Left kidney (tissue), 1 donor: ENCODE measurements at regions not wholly inside any gene's neighbourhood (a gene's known extent, or its start where the extent isn't known, plus 50 kb on each side); places are given as distances from the start of the nearest gene placed in this dataset.

ENCODE experiments used
- DNase-seq: peaks from one replicate; pipeline ENCODE4 v3.0.0-alpha.2; 2013

- no peak for DNase-seq
Measured at GRCh38 chr12:34291426-34291901, 269.2 kb downstream of the ALG10 start.

DNA sequence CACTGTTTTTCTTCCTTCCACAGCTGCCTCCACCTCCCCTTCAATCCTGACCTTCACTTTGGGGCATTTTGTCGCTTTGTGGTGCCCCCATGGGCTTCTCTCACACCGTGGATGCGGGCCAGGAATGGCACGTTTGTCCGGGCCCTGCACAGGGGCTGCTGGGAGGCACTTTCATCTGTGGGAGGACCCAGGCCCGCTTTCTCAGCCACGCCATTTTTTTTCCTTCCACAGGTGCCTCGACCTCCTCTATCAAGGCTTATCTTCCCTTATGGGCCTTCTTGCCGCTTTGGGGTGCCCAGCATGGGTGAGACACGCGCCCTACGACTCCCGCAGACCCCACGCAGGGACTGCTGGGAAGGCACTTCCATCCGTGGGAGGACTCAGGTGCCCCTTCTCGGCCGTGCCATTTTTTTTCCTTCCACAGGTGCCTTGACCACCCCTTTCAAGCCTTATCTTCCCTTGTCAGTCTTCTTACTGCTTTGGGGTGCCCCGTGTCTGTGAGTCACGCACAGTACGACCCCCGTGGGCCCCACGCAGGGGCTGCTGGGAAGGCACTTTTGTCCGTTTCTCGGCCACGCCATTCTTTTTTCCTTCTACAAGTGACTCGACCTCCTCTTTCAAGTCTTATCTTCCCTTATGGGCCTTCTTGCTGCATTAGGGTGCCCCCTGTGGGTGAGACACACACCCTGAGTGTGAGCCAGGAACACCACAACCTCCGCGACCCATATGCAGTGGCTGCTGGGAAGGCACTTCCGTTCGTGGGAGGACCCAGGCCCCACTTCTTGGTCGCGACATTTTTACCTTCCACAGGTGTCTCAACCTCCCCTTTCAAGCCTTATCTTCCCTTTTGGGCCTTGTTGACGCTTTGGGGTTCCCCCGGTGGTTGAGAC, 270.7 kb downstream of the ALG10 start:
- DNase-seq: no peak

DNA sequence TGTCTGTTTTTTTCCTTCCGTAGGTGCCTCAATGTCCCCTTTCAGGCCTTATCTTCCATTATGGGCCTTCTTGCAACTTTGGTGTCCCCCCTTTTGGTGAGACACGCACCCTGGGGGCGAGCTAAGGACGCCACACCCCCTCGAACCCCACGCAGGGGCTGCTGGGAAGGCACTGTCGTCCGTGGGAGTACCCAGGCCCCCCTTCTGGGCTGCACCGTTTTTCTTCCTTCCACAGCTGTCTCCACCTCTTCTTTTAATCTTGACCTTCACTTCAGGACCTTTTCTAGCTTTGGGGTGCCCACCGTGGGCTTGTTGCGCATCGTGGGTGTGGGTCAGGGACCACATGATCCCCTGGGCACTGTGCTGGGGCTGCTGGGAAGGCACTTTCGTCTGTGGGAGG, 271.8 kb downstream of the ALG10 start:
- DNase-seq: no peak

DNA sequence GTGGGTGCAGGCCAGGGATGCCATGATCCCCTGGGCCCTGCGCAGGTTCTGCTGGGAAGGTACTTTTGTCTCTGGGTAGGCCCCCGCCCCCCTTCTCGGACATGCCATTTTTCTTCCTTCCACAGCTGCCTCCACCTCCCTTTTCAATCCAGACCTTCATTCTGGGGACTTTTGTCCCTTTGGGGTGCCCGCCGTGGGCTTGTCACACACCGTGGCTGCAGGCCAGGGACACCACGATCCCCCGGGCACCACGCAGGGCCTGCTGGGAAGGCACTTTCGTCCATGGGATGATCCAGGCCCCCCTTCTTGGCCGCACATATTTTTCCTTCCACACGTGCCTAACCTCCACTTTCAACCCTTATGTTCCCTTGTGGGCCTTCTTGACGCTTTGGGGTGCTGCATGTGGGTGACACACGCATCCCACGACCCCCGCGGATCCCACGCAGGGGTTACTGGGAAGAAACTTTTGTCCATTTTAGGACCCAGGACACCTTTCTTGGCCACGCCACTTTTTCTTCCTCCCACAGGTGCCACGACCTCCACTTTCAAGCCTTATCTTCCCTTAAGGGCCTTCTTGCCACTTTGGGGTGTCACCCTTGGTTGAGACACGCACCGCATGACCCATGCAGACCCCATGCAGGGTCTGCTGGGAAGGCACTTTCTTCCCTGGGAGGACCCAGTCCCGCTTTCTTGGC, 272.5 kb downstream of the ALG10 start:
- DNase-seq: no peak

DNA sequence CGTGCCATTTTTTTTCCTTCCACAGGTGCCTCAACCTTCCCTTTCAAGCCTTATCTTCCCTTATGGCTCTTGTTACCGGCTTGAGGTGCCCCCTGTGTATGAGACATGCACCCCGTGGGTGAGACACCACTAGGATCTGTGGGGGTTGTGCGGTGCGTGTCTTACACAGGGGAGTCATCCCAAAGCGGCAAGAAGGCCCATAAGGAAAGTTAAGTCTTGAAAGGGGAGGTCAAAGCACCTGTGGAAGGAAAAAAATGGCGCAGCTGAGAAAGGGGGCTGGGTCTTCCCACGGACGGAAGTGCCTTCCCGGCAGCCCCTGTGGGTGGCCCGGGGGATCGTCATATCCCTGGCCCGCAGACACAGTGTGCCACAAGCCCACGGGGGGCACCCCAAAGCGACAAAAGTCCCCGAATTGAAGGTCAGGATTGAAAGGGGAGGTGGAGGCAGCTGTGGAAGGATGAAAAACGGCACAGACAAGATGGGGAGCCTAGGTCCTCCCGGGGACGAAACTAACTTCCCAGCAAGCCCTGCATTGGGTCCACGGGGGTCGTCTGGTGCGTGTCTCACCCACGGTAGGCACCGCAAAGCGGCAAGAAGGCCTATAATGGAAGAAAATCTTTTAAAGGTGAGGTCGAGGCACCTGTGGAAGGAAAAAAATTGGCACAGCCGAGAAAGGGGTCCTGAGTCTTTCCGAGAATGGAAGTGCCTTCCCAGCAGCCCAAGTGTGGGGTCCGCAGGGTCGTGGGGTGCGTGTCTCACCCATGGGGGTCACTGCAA, 273.3 kb downstream of the ALG10 start:
- DNase-seq: no peak

DNA sequence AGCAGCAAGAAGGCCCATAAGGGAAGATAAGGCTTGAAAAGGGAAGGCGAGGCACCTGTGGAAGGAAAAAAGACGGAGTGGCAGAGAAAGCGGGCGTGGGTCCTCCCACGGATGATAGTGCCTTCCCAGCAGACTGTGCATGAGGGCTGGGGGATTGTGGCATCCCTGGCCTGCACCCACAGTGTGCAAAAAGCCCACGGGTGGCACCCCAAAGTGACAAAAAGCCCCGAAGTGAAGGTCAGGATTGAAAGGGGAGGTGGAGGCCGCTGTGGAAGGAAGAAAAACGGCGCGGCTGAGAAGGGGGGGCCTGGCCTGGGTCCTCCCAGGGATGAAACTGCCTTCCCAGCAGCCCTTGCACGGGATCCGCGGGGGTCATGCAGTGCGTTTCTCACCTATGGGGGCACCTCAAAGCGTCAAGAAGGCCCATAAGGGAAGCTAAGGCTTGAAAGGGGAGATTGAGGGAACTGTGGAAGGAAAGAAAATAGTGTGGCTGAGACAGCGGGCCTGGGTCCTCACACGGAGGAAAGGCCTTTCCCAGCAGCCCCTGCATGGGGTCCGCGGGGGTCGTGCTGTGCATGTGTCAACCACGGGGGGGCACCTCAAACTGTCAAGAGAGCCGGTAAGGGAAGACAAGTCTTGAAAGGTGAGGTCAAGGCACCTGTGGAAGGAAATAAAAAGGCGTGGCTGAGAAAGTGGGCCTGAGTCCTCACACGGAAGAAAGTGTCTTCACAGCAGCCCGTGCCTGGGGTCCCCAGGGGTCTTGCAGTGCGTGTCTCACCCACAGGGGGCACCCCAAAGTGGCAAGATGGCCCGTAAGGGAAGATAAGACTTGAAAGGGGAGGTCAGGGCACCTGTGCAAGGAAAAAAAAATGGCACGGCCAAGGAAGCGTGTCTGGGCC, 274.1 kb downstream of the ALG10 start:
- DNase-seq: no peak

DNA sequence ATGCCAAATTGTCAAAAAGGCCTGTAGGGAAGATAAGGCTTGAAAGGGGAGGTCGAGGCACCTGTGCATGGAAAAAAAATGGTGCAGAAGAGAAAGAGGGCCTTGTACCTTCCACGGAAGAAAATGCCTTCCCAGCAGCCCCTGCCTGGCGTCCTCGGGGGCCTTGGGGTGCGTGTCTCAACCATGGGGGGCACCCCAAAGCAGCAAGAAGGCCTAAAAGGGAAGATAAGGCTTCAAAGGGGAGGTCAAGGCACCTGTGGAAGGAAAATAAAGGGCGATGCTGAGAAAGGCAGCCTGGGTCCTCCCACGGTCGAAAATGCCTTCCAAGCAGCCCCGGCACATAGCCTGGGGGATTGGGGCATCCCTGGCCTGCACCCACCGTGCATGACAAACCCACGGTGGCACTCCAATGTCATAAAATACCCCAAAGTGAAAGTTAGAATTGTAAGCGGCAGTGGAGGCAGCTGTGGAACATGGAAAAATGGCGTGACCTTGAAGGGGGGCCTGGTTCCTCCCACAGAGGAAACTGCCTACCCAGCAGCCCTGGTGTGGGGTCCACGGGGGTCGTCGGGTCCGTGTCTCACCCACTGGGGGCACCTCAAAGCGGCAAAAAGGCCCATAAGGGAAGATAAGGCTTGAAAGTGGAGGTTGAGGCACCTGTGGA, 275.0 kb downstream of the ALG10 start:
- no peak for DNase-seq

DNA sequence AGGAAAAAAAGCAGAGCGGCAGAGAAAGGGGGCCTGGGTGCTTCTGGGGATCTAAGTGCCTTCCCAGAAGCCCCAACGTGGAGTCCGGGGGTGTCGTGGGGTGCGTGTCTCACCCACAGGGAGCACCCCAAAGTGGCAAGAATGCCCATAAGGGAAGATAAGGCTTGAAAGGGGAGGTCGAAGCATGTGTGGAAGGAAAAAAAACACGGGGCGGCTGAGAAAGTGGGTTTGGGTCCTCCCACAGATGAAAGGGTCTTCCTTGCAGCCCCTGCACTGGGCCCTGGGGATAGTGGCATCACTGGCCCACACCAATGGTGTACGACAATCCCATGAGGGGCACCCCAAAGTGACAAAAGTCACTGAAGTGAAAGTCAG, 275.5 kb downstream of the ALG10 start:
- no peak for DNase-seq

DNA sequence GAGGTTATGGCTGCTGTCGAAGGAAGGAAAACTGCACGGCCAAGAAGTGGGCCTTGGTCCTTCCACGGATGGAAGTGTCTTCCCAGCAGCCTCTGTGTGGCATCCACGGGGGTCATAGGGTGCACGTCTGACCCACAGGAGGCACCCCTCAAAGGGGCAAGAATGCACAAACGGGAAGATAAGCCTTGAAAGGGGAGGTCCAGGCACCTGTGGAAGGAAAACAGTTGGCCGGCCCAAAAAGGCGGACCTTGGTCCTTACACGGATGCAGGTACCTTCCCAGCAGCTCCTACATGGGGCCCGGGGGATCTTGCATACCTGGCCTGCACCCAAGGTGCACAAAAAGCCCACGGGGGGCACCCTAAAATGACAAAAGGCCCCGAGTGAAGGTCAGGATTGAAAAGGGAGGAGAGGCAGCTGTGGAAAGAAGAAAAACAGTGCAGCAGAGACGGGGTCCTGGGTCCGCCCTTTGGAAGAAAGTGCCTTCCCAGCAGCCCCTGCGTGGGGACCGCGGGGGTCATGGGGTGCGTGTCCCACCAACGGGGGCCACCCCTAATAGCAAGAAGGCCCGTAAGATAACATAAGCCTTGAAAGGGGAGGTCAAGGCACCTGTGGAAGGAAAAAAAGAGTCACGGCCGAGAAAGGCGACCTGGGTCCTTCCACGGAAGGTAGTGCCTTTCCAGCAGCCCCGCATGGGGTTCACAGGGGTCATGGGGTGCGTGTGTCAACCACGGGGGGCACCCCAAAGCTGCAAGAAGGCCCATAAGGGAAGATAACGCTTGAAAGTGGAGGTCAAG, 276.1 kb downstream of the ALG10 start:
- DNase-seq: no peak

- no peak for DNase-seq
Measured at GRCh38 chr12:34298971-34299801, 276.9 kb downstream of the ALG10 start.

DNA sequence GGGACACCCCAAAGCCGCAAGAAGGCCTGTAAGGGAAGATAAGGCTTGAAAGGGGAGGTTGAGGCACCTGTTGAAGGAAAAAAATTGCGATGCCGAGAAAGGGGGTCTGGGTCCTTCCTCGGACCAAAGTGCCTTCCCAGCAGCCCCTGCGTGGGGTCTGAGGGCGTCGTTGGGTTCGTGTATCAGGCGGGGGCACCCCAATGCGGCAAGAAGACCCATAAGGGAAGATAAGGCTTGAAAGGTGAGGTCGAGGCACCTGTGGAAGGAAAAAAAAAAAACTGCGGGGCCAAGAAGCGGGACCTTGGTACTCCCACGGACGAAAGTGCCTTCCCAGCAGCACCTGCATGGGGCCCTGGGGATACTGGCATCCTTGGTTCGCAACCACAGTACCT, 277.5 kb downstream of the ALG10 start:
- no peak for DNase-seq

DNA sequence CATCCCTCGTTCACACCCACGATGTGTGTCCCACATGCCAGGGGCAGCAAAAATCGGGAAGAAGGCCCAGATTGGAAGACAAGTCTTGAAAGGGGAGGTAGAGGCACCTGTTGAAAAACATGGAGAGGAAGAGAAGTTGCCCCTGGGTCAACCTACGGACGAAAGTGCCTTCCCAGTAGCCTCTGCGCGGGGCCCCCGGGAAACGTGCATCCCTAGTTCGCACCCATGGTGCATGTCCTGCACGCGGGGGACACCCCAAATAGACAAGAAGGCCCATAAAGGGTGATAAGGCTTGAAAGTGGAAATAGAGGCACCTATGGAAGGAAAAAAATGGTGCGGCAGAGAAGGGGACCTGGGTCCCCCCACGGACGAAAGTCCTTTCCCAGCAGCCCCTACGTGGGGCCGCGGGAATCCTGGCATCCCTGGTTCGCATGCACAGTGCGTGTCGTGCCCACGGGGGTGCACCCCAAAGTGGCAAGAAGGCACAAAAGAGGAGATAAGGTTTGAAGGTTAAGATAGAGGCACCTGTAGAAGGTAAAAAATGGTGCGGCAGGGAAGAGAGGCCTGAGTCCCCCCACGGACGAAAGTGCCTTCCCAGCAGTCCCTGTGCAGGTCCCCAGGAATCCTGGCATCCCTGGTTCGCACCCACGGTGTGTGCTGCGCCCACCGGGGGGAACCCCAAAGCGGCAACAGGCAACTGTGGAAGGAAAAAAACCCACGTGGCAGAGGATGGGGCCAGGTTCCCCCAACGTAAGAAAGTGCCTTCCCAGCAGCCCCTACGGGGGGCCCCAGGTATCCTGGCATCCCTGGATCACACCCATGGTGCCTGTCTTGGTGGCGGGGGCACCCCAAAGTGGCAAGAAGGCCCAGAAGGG, 278.3 kb downstream of the ALG10 start:
- DNase-seq: no peak

DNA sequence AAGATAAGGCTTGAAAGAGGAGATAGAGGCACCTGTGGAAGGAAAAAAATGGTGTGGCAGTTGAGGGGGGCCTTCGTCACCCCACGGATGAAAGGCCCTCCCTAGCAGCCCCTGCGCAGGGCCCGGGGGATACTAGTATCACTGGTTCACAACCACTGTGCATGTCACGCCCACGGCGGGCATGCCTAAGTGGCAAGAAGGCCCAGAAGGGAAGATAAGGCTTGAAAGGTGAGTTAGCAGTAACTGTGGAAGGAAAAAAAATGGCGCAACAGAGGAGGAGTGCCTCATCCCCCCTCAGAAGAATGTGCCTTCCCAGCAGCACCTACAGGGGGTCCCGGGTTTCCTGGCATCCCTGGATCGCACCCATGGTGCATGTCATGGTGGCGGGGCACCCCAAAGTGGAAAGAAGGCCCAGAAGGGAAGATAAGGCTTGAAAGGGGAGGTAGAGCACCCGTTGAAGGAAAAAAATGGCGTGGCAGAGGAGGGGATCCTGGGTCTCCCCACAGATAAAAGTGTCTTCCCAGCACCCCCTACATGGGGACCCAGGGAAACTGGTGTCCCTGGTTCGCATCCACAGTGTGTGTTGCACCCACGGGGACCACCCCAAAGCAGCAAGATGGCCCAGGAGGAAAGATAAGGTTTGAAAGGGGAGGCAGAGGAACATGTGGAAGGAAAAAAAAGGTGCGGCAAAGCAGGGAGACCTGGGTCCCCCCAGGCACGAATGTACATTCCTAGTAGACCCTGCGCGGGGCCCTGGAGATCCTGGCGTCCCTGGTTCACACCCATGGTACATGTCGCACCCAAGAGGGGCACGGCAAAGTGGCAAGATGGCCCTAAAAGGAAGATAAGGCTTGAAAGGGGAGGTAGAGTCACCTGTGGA, 279.2 kb downstream of the ALG10 start:
- DNase-seq: no peak

- DNase-seq: no peak
Measured at GRCh38 chr12:34302131-34302885, 280.0 kb downstream of the ALG10 start.

GRCh38 chr12:34303091-34303870, 281.0 kb downstream of the ALG10 start:
- DNase-seq: no peak

- DNase-seq: no peak
Measured at GRCh38 chr12:34304001-34304400, 281.7 kb downstream of the ALG10 start.
